ENCODE measurements at regions not wholly inside any gene's neighbourhood (a gene's known extent, or its start where the extent isn't known, plus 50 kb on each side); places are given as distances from the start of the nearest gene placed in this dataset.

GRCh38 chr5:86671536-86671935 lies 53.8 kb downstream of the COX7C start:
- no peak overlapping the region for H3K4me3 ChIP-seq (ENCODE audit: low read depth, low read length)
- TF ChIP-seq CTCF (IDR thresholded peaks at IDR 0.05; ENCODE audit: insufficient read depth, low read length, missing control alignments), result no peak
- ChIA-PET POLR2A (no interaction called here), CTCF (no interaction called here)
- no peak for DNase-seq (ENCODE audit: low read depth, low spot score)

GRCh38 chr5:86674069-86674468 lies 56.3 kb downstream of the COX7C start:
- CTCF ChIA-PET, result no interaction called here
- no peak overlapping the region for H3K4me3 ChIP-seq (ENCODE audit: low read depth, low read length)
- TF ChIP-seq CTCF (IDR thresholded peaks at IDR 0.05; ENCODE audit: insufficient read depth, low read length, missing control alignments), result no peak
- POLR2A ChIA-PET, result no interaction called here
- no peak for DNase-seq (ENCODE audit: low read depth, low spot score)

GRCh38 chr5:86675311-86675710 lies 57.6 kb downstream of the COX7C start:
- H3K4me3 ChIP-seq (ENCODE audit: low read depth, low read length), result no peak overlapping the region
- no peak for TF ChIP-seq CTCF (IDR thresholded peaks at IDR 0.05; ENCODE audit: insufficient read depth, low read length, missing control alignments)
- CTCF ChIA-PET, result no interaction called here
- POLR2A ChIA-PET, result no interaction called here
- no peak for DNase-seq (ENCODE audit: low read depth, low spot score)

- H3K4me3 ChIP-seq (ENCODE audit: low read depth, low read length), result no peak overlapping the region
- TF ChIP-seq CTCF (IDR thresholded peaks at IDR 0.05; ENCODE audit: insufficient read depth, low read length, missing control alignments), result peak; percentile 43
- ChIA-PET CTCF (interaction anchor here (1.0 to 1.1 kb wide), 2 partner anchors 8 to 10 kb away, joined by 3 to 5 read pairs; no protein-coding TSS in a partner anchor), POLR2A (no interaction called here)
- peak; percentile 59 for DNase-seq (ENCODE audit: low read depth, low spot score)
These were observed 61.8 kb downstream of the COX7C start for GRCh38 chr5:86679529-86679928.

- H3K4me3 ChIP-seq (ENCODE audit: low read depth, low read length), result no peak overlapping the region
- CTCF ChIA-PET, result no interaction called here
- TF ChIP-seq CTCF (IDR thresholded peaks at IDR 0.05; ENCODE audit: insufficient read depth, low read length, missing control alignments), result no peak
- no peak for DNase-seq (ENCODE audit: low read depth, low spot score)
- POLR2A ChIA-PET, result no interaction called here
These were observed 62.2 kb downstream of the COX7C start for GRCh38 chr5:86679949-86680348.

- TF ChIP-seq CTCF (IDR thresholded peaks at IDR 0.05; ENCODE audit: insufficient read depth, low read length, missing control alignments), result no peak
- ChIA-PET POLR2A (no interaction called here), CTCF (no interaction called here)
- DNase-seq (ENCODE audit: low read depth, low spot score), result no peak
- no peak overlapping the region for H3K4me3 ChIP-seq (ENCODE audit: low read depth, low read length)
These were observed 66.5 kb downstream of the COX7C start for GRCh38 chr5:86684222-86684621.
